ENCODE measurements at regions not wholly inside any gene's neighbourhood (a gene's known extent, or its start where the extent isn't known, plus 50 kb on each side); places are given as distances from the start of the nearest gene placed in this dataset.

- no peak for DNase-seq (ENCODE audit: low read depth in 3 of 3, low spot score in 2 of 3)
These were observed 119.7 kb downstream of the CD47 start for GRCh38 chr3:107970993-107971580.

- no peak for DNase-seq (ENCODE audit: low read depth in 3 of 3, low spot score in 2 of 3)
These were observed 120.6 kb downstream of the CD47 start for GRCh38 chr3:107969994-107970819.

GRCh38 chr3:107969525-107969924 is 121.3 kb downstream of the CD47 start:
- DNase-seq (ENCODE audit: low read depth in 3 of 3, low spot score in 2 of 3) = no peak

- DNase-seq (ENCODE audit: low read depth in 3 of 3, low spot score in 2 of 3) = no peak
These were observed 124.6 kb downstream of the CD47 start for GRCh38 chr3:107966276-107966675.

- no peak for DNase-seq (ENCODE audit: low read depth in 3 of 3, low spot score in 2 of 3)
These were observed 125.6 kb downstream of the CD47 start for GRCh38 chr3:107965136-107965655.

GRCh38 chr3:107963581-107963980 is 127.2 kb downstream of the CD47 start:
- DNase-seq (ENCODE audit: low read depth in 3 of 3, low spot score in 2 of 3) = no peak

- no peak for DNase-seq (ENCODE audit: low read depth in 3 of 3, low spot score in 2 of 3)
These were observed 127.9 kb downstream of the CD47 start for GRCh38 chr3:107962946-107963345.

GRCh38 chr3:107962037-107962436 is 128.8 kb downstream of the CD47 start:
- no peak for DNase-seq (ENCODE audit: low read depth in 3 of 3, low spot score in 2 of 3)

GRCh38 chr3:107959550-107960154 is 131.2 kb downstream of the CD47 start:
- DNase-seq (ENCODE audit: low read depth in 3 of 3, low spot score in 2 of 3) = no peak

- DNase-seq (ENCODE audit: low read depth in 3 of 3, low spot score in 2 of 3) = no peak
These were observed 132.7 kb downstream of the CD47 start for GRCh38 chr3:107958146-107958545.

- no peak for DNase-seq (ENCODE audit: low read depth in 3 of 3, low spot score in 2 of 3)
These were observed 133.6 kb downstream of the CD47 start for GRCh38 chr3:107956991-107957900.

GRCh38 chr3:107954845-107955244 is 136.0 kb downstream of the CD47 start:
- DNase-seq (ENCODE audit: low read depth in 3 of 3, low spot score in 2 of 3) = no peak

GRCh38 chr3:107953722-107954121 is 137.1 kb downstream of the CD47 start:
- no peak for DNase-seq (ENCODE audit: low read depth in 3 of 3, low spot score in 2 of 3)

GRCh38 chr3:107951126-107951525 is 139.7 kb downstream of the CD47 start:
- DNase-seq (ENCODE audit: low read depth in 3 of 3, low spot score in 2 of 3) = no peak

GRCh38 chr3:107950417-107950816 is 140.4 kb downstream of the CD47 start:
- DNase-seq (ENCODE audit: low read depth in 3 of 3, low spot score in 2 of 3) = no peak

GRCh38 chr3:107949394-107949970 is 141.3 kb downstream of the CD47 start:
- no peak for DNase-seq (ENCODE audit: low read depth in 3 of 3, low spot score in 2 of 3)

GRCh38 chr3:107947203-107947602 is 143.6 kb downstream of the CD47 start:
- DNase-seq (ENCODE audit: low read depth in 3 of 3, low spot score in 2 of 3) = no peak

- no peak for DNase-seq (ENCODE audit: low read depth in 3 of 3, low spot score in 2 of 3)
These were observed 144.1 kb downstream of the CD47 start for GRCh38 chr3:107946700-107947099.

GRCh38 chr3:107945417-107946094 is 145.3 kb downstream of the CD47 start:
- DNase-seq (ENCODE audit: low read depth in 3 of 3, low spot score in 2 of 3) = no peak

All from right renal cortex interstitium (tissue), 3 donors.